Esophagus squamous epithelium (tissue), 5 donors: ENCODE measurements at regions not wholly inside any gene's neighbourhood (a gene's known extent, or its start where the extent isn't known, plus 50 kb on each side); places are given as distances from the start of the nearest gene placed in this dataset.

Experiments used
- DNase-seq: peaks from one replicate; lab custom pipeline; 2025; lab: John Stamatoyannopoulos, UW
- H3K27ac ChIP-seq, 4 donors: fragments of 200-600 bp; sonication (generic); one replicate each; pipeline ENCODE4 v1.5.1; 2016 to 2019; ENCODE audit warnings: mild to moderate bottlenecking in 1 of 4
- H3K27me3 ChIP-seq, 4 donors: fragments of 200-600 bp; sonication (generic); 1 replicate in 3 of 4; 2 replicates in 1 of 4; pipeline versions ENCODE4 v1.5.1 to v1.6.0; 2017 to 2021; ENCODE audit warnings: antibody characterized with exemption in 1 of 4
- H3K36me3 ChIP-seq, 3 donors: fragments of 200-600 bp; sonication (generic); one replicate each; pipeline ENCODE4 v1.5.1; 2016 to 2019
- H3K4me1 ChIP-seq, 3 donors: fragments of 200-600 bp; sonication (generic); one replicate each; pipeline ENCODE4 v1.5.1; 2017 to 2019
- H3K4me3 ChIP-seq, 4 donors: fragments of 200-600 bp; sonication (generic); 1 replicate in 3 of 4; 2 replicates in 1 of 4; pipeline ENCODE4 v1.5.1; 2016 to 2019; ENCODE audit warnings: mild to moderate bottlenecking in 2 of 4, moderate library complexity in 1 of 4
- H3K9me3 ChIP-seq, 3 donors: fragments of 200-600 bp; sonication (generic); one replicate each; pipeline ENCODE4 v1.5.1; 2016 to 2019
- POLR2A ChIP-seq, 4 donors: fragments of 450-650 bp; IDR thresholded peaks; one replicate each; pipeline ENCODE4 v1.6.1; 2017; ENCODE audit warnings: antibody characterized with exemption in 4 of 4, mild to moderate bottlenecking in 4 of 4, moderate library complexity in 3 of 4
- WGBS, 2 donors: methylation state at CpG; one replicate each; pipeline ENCODE4 v1.1.5; 2018; 5-methylcytosine and 5-hydroxymethylcytosine counted together
- intact Hi-C: fragments of 100-400 bp; cut with DNase I; formaldehyde crosslinking; loops from one replicate; pipeline ENCODE4 v1.15.0; 2022
- TF ChIP-seq, protein P1 (sequence below), 6 experiments: fragments of 450-650 bp in 4 of 6; fragments of 200-600 bp in 2 of 6; sonication (generic) in 2 of 6; IDR thresholded peaks; one replicate each; pipeline ENCODE4 v1.5.1; 2016 to 2019; ENCODE audit warnings: antibody characterized with exemption in 6 of 6, mild to moderate bottlenecking in 4 of 6, moderate library complexity in 4 of 6
- donor health status: DM: yes; HTN: yes; CAD: no.

DNA sequence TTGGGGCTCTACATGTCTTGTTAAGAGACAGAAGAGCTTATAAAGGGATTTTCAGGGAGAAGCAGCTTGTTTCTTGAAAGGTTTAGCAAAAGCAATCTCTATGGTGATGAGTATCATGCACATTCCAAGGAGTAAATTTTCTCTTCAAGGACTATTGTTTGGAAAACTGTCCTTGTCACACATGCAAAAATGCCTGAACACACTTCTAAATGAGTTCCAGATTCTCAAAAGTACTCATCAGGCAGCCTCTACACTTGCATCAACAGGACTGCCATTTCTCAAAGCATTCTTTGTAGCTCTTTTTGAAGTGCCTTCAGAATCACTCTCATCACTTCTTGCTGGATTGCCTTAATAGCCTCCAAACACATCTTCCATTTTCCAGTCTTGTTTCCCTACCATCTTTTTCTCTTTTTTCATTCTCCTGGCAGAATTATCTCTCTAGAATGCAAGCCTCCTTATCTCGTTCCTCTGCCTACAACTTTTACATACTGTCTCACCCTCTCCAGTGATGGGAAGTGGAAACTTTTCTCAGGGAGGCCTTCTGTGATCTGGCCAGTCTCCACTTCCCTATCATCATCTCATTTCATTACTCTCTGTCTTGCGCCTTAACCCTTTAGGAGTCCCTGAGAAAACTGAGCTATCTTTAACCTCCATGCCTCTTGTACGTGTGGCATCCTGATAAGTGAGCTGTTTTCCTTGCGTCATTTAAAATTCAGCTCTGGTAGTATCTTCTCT is 631.5 kb upstream of the TLE4 start:
- Histone ChIP-seq H3K4me3 (no peak overlapping the region), H3K36me3 (no peaks in the 10 kb centered on the region), H3K4me1 (no peaks in the 10 kb centered on the region), H3K27me3 (no peaks in the 10 kb centered on the region), H3K27ac (no peak overlapping the region), H3K9me3 (no peaks in the 10 kb centered on the region)
- TF ChIP-seq, protein P1, sequence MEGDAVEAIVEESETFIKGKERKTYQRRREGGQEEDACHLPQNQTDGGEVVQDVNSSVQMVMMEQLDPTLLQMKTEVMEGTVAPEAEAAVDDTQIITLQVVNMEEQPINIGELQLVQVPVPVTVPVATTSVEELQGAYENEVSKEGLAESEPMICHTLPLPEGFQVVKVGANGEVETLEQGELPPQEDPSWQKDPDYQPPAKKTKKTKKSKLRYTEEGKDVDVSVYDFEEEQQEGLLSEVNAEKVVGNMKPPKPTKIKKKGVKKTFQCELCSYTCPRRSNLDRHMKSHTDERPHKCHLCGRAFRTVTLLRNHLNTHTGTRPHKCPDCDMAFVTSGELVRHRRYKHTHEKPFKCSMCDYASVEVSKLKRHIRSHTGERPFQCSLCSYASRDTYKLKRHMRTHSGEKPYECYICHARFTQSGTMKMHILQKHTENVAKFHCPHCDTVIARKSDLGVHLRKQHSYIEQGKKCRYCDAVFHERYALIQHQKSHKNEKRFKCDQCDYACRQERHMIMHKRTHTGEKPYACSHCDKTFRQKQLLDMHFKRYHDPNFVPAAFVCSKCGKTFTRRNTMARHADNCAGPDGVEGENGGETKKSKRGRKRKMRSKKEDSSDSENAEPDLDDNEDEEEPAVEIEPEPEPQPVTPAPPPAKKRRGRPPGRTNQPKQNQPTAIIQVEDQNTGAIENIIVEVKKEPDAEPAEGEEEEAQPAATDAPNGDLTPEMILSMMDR (IDR thresholded peaks at IDR 0.05) = no peak
- WGBS, 2 donors = 67 to 87% methylated on average over 4 of the region's 4 CpGs
- no peak for DNase-seq
- intact Hi-C loops = no loop called here

DNA sequence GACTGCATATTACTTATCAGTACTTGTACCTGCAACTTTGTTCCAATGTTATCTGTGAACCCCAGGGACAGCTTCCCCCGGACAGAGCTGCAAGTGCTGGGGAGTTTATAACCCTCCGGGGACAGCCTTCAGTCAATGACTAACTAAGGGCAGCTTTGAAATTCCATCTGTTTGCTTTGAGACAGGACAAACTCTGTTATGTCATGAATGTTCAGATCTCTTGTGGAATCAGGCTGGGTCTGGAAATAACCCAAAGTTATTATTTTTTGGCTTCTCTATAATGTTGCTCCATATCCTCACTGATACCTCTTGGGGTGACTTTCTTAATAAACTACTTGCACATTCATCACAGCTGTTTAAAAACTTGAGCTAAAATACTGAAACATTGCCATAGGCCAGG is 617.5 kb upstream of the TLE4 start:
- WGBS, 2 donors = 42 to 44% methylated on average over 2 of the region's 2 CpGs
- H3K4me1 ChIP-seq = no peaks in the 10 kb centered on the region
- H3K27ac ChIP-seq = no peak overlapping the region
- DNase-seq = no peak
- H3K9me3 ChIP-seq = peaks cover 0 to 5% (median 0%) of the 10 kb centered on the region in 3 donors
- H3K36me3 ChIP-seq = no peaks in the 10 kb centered on the region
- intact Hi-C loops = no loop called here
- H3K4me3 ChIP-seq = no peak overlapping the region
- H3K27me3 ChIP-seq = no peaks in the 10 kb centered on the region
- no peak for TF ChIP-seq POLR2A (IDR thresholded peaks at IDR 0.05)
- TF ChIP-seq, protein P1 (IDR thresholded peaks at IDR 0.05) = no peak

DNA sequence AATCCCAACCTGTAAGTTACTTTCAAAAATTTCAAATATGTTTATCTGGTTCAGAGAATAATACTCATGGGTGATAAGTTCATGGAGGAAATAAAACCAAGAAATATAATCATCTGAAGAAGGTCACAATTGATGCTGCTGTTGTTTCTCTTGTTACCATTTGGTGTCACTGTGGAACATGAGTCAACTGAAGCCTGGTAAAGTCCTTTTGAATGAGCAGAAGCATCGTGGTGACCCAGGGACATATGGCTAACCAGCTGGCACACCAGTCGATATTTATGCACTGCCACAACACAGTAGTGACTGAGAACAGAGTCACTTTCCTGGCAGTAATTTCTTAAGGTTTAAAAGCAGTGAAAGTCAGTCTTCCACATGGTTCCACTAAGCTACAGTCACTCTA is 612.9 kb upstream of the TLE4 start:
- DNase-seq = no peak
- TF ChIP-seq POLR2A (IDR thresholded peaks at IDR 0.05) = no peak
- TF ChIP-seq, protein P1 (IDR thresholded peaks at IDR 0.05) = peak in 1 of 6 experiments; percentile 7
- H3K27ac ChIP-seq = no peak overlapping the region
- H3K4me1 ChIP-seq = no peaks in the 10 kb centered on the region
- H3K4me3 ChIP-seq = no peak overlapping the region
- no peaks in the 10 kb centered on the region for H3K36me3 ChIP-seq
- intact Hi-C loops = no loop called here
- H3K9me3 ChIP-seq = peaks cover 0 to 15% (median 0%) of the 10 kb centered on the region in 3 donors
- 58 to 69% methylated on average over 2 of the region's 2 CpGs for WGBS, 2 donors
- no peaks in the 10 kb centered on the region for H3K27me3 ChIP-seq

DNA sequence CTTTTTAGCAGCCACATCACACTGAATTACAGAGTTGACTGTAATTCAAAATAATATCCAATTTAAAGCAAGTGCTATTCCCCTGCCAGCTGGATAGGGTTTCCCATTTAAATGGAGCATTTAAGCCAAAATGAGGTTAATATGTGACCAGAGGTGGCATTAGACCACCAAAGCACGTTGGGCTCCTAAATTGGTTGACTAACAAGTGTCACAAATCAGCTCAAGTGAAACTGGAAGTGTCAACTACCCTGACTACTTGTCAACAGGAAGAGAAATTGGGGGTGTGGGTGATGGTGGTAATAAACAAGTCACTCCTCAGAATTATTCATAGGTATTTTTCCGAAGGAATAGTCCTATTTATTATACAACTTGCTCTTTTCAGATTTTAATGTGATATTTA is 609.6 kb upstream of the TLE4 start:
- H3K27ac ChIP-seq = no peak overlapping the region
- no peaks in the 10 kb centered on the region for H3K27me3 ChIP-seq
- WGBS, 2 donors = 51 to 59% methylated on average over 2 of the region's 2 CpGs
- H3K36me3 ChIP-seq = no peaks in the 10 kb centered on the region
- H3K4me3 ChIP-seq = no peak overlapping the region
- DNase-seq = no peak
- H3K4me1 ChIP-seq = no peaks in the 10 kb centered on the region
- intact Hi-C loops = no loop called here
- H3K9me3 ChIP-seq = peaks cover 0 to 15% (median 0%) of the 10 kb centered on the region in 3 donors
- TF ChIP-seq, protein P1 (IDR thresholded peaks at IDR 0.05) = no peak
- no peak for TF ChIP-seq POLR2A (IDR thresholded peaks at IDR 0.05)

DNA sequence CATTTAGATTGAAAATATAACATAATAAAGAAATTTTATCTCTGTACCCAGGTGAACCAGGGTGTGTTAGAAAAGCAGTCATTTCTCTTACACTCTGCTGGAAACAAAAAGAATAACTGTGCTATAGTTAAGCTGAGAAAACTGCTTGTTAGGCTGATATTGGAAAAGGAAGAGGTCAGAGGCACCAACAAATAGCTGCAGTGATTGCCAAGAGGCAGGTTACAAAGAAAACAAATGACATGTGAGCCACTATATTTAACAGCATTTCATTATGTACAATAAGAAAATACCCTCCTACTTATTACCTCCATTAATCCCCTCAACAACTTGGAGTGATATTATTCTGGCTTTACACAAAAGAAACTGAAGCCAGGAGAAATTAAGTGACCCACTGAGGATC is 607.9 kb upstream of the TLE4 start:
- no peak for DNase-seq
- no peaks in the 10 kb centered on the region for H3K36me3 ChIP-seq
- H3K27me3 ChIP-seq = no peaks in the 10 kb centered on the region
- H3K4me1 ChIP-seq = no peaks in the 10 kb centered on the region
- no peak overlapping the region for H3K27ac ChIP-seq
- TF ChIP-seq POLR2A (IDR thresholded peaks at IDR 0.05) = no peak
- TF ChIP-seq, protein P1 (IDR thresholded peaks at IDR 0.05) = no peak
- intact Hi-C loops = no loop called here
- peaks cover 0 to 14% (median 0%) of the 10 kb centered on the region in 3 donors for H3K9me3 ChIP-seq
- H3K4me3 ChIP-seq = no peak overlapping the region
